ENCODE measurements at regions not wholly inside any gene's neighbourhood (a gene's known extent, or its start where the extent isn't known, plus 50 kb on each side); places are given as distances from the start of the nearest gene placed in this dataset.

DNA sequence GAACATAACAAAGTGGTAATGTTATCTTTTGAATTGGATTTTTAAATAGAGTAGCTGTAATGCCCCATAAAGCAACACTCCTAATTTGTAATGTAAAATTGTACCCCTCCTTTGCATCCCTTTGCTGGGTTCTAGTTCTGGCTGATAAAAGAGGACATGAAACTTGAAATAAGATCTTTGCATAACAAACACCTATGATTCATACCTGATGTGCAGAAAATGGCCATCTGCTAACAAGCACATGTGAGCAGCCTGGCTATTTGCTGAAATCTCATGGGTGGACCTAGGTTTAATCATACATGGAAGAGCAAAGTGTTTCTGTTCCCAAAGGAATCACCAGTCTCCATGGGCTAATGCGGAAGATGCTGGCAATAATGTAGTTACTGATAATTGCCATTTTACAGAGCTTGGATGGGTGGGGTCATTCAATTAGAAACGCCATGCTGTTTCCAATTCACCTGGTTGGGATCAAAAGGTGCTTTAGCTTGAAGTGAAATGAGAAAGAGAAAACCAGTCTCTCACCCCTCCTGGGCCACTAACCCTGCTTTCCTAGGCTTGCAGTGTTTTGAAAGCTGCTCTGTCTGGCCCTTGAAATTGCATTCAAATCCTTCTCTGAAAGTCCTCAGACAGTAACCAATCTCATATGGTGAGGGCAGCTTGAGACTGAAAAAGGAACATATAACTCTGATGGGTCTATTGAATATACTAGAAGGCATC, 585.1 kb downstream of the TLE4 start:
- ATAC-seq (ENCODE audit: low read depth) (no peak), DNase-seq (ENCODE audit: low spot score) (no peak)
- Histone ChIP-seq H3K27ac (ENCODE audit: poor library complexity, severe bottlenecking) (no peak overlapping the region), H3K4me1 (ENCODE audit: insufficient read depth, poor library complexity, severe bottlenecking) (no peaks in the 10 kb centered on the region), H3K36me3 (ENCODE audit: low read depth) (no peaks in the 10 kb centered on the region), H3K9me3 (ENCODE audit: severe bottlenecking) (no peaks in the 10 kb centered on the region), H3K4me3 (ENCODE audit: severe bottlenecking) (no peak overlapping the region), H3K27me3 (ENCODE audit: insufficient read depth, poor library complexity, severe bottlenecking) (no peaks in the 10 kb centered on the region)
- TF ChIP-seq, protein P1, sequence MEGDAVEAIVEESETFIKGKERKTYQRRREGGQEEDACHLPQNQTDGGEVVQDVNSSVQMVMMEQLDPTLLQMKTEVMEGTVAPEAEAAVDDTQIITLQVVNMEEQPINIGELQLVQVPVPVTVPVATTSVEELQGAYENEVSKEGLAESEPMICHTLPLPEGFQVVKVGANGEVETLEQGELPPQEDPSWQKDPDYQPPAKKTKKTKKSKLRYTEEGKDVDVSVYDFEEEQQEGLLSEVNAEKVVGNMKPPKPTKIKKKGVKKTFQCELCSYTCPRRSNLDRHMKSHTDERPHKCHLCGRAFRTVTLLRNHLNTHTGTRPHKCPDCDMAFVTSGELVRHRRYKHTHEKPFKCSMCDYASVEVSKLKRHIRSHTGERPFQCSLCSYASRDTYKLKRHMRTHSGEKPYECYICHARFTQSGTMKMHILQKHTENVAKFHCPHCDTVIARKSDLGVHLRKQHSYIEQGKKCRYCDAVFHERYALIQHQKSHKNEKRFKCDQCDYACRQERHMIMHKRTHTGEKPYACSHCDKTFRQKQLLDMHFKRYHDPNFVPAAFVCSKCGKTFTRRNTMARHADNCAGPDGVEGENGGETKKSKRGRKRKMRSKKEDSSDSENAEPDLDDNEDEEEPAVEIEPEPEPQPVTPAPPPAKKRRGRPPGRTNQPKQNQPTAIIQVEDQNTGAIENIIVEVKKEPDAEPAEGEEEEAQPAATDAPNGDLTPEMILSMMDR (IDR thresholded peaks at IDR 0.05; ENCODE audit: poor library complexity, severe bottlenecking): no peak

- ATAC-seq (ENCODE audit: low read depth) (no peak), DNase-seq (ENCODE audit: low spot score) (no peak)
- TF ChIP-seq, protein P1 (IDR thresholded peaks at IDR 0.05; ENCODE audit: poor library complexity, severe bottlenecking): no peak
- H3K4me3 ChIP-seq (ENCODE audit: severe bottlenecking): no peak overlapping the region
- H3K4me1 ChIP-seq (ENCODE audit: insufficient read depth, poor library complexity, severe bottlenecking): no peaks in the 10 kb centered on the region
- no peak overlapping the region for H3K27ac ChIP-seq (ENCODE audit: poor library complexity, severe bottlenecking)
- no peaks in the 10 kb centered on the region for H3K27me3 ChIP-seq (ENCODE audit: insufficient read depth, poor library complexity, severe bottlenecking)
- H3K9me3 ChIP-seq (ENCODE audit: severe bottlenecking): no peaks in the 10 kb centered on the region
- no peaks in the 10 kb centered on the region for H3K36me3 ChIP-seq (ENCODE audit: low read depth)
Observed at GRCh38 chr9:80156262-80156661, 584.5 kb downstream of the TLE4 start.

- H3K4me3 ChIP-seq (ENCODE audit: severe bottlenecking): no peak overlapping the region
- no peaks in the 10 kb centered on the region for H3K4me1 ChIP-seq (ENCODE audit: insufficient read depth, poor library complexity, severe bottlenecking)
- DNase-seq (ENCODE audit: low spot score): no peak
- H3K27me3 ChIP-seq (ENCODE audit: insufficient read depth, poor library complexity, severe bottlenecking): no peaks in the 10 kb centered on the region
- TF ChIP-seq, protein P1 (IDR thresholded peaks at IDR 0.05; ENCODE audit: poor library complexity, severe bottlenecking): no peak
- no peak overlapping the region for H3K27ac ChIP-seq (ENCODE audit: poor library complexity, severe bottlenecking)
- H3K9me3 ChIP-seq (ENCODE audit: severe bottlenecking): no peaks in the 10 kb centered on the region
- H3K36me3 ChIP-seq (ENCODE audit: low read depth): no peaks in the 10 kb centered on the region
- ATAC-seq (ENCODE audit: low read depth): no peak
Observed at GRCh38 chr9:80147866-80148265, 576.1 kb downstream of the TLE4 start.

DNA sequence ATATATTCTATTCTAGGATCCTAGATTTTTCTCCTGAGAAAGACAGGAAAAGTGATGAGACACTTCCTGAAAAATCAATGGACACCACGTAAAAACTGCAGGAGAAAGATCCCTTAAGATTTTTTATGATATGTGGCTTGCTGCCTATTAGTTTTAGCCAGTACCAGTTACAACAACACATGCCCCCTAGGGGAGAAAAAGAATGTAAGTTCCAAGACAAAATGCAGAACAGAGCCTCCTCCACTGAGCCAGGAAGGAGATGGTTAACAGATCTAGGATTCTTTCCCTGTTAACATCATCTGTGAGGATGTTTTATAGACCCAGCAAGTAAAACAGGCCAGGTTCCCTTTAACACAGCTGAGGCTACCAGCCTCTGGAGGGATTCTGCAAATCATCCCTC, 574.7 kb downstream of the TLE4 start:
- H3K9me3 ChIP-seq (ENCODE audit: severe bottlenecking): no peaks in the 10 kb centered on the region
- H3K27ac ChIP-seq (ENCODE audit: poor library complexity, severe bottlenecking): no peak overlapping the region
- TF ChIP-seq, protein P1 (IDR thresholded peaks at IDR 0.05; ENCODE audit: poor library complexity, severe bottlenecking): peak; percentile 14
- DNase-seq (ENCODE audit: low spot score) (no peak), ATAC-seq (ENCODE audit: low read depth) (no peak)
- H3K4me1 ChIP-seq (ENCODE audit: insufficient read depth, poor library complexity, severe bottlenecking): no peaks in the 10 kb centered on the region
- no peaks in the 10 kb centered on the region for H3K36me3 ChIP-seq (ENCODE audit: low read depth)
- H3K27me3 ChIP-seq (ENCODE audit: insufficient read depth, poor library complexity, severe bottlenecking): no peaks in the 10 kb centered on the region
- H3K4me3 ChIP-seq (ENCODE audit: severe bottlenecking): no peak overlapping the region

DNA sequence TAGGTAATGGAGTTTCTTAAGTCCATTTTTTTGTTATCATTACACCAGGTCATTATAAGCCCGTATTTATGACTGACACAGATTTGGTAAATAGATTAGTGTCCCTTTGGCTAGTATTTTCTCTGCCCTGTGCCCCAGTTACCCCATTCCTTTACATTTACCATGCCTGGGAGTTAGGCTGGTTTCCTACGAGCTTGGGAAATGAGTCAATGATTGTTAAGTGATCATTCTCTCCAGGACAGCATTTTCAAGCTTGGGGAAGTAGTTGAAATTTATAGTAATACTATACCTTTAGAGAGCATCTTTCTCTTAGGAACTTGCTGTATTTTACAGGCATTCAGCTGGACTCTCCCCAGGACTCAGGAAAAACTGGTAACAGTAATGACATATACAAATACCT, 573.1 kb downstream of the TLE4 start:
- TF ChIP-seq, protein P1 (IDR thresholded peaks at IDR 0.05; ENCODE audit: poor library complexity, severe bottlenecking): no peak
- no peaks in the 10 kb centered on the region for H3K27me3 ChIP-seq (ENCODE audit: insufficient read depth, poor library complexity, severe bottlenecking)
- ATAC-seq (ENCODE audit: low read depth): no peak
- DNase-seq (ENCODE audit: low spot score): no peak
- H3K4me3 ChIP-seq (ENCODE audit: severe bottlenecking): no peak overlapping the region
- no peaks in the 10 kb centered on the region for H3K36me3 ChIP-seq (ENCODE audit: low read depth)
- no peaks in the 10 kb centered on the region for H3K4me1 ChIP-seq (ENCODE audit: insufficient read depth, poor library complexity, severe bottlenecking)
- no peaks in the 10 kb centered on the region for H3K9me3 ChIP-seq (ENCODE audit: severe bottlenecking)
- H3K27ac ChIP-seq (ENCODE audit: poor library complexity, severe bottlenecking): no peak overlapping the region

Measured in RWPE2 (cell line).